ENCODE measurements at regions not wholly inside any gene's neighbourhood (a gene's known extent, or its start where the extent isn't known, plus 50 kb on each side); places are given as distances from the start of the nearest gene placed in this dataset.

DNA sequence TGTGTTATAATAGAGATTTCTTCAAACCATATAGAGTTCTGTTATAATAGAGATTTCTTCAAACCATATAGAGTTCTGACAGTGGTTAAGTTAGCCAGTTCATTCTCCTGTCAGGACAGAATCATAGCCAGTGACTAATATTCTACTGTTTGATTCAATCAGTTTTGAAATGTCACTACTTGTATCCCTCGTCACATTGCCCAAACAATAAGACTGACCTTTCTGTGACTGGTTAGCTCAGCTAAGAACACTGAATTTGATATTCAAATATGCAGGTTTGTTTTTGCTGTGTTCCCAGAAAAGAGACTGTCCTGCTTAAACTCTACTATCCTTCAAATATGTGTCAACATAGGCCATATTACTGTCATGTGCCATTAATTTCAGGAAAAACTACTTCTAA lies 74.4 kb downstream of the ALG10B start:
- TF ChIP-seq, protein P1, sequence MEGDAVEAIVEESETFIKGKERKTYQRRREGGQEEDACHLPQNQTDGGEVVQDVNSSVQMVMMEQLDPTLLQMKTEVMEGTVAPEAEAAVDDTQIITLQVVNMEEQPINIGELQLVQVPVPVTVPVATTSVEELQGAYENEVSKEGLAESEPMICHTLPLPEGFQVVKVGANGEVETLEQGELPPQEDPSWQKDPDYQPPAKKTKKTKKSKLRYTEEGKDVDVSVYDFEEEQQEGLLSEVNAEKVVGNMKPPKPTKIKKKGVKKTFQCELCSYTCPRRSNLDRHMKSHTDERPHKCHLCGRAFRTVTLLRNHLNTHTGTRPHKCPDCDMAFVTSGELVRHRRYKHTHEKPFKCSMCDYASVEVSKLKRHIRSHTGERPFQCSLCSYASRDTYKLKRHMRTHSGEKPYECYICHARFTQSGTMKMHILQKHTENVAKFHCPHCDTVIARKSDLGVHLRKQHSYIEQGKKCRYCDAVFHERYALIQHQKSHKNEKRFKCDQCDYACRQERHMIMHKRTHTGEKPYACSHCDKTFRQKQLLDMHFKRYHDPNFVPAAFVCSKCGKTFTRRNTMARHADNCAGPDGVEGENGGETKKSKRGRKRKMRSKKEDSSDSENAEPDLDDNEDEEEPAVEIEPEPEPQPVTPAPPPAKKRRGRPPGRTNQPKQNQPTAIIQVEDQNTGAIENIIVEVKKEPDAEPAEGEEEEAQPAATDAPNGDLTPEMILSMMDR (IDR thresholded peaks at IDR 0.05): no peak
- Histone ChIP-seq H3K4me1 (peaks cover 0 to 7% (median 0%) of the 10 kb centered on the region in 9 donors), H3K4me3 (no peak overlapping the region), H3K36me3 (no peaks in the 10 kb centered on the region), H3K9me3 (no peaks in the 10 kb centered on the region), H3K27ac (no peak overlapping the region), H3K27me3 (no peaks in the 10 kb centered on the region)
- no peak for DNase-seq
- WGBS, 2 donors: 51 to 52% methylated on average over 1 of the region's 1 CpG
- intact Hi-C loops (cut with DNase I): no loop called here
- ATAC-seq: no peak

GRCh38 chr12:38392554-38393144 lies 76.1 kb downstream of the ALG10B start:
- ATAC-seq (no peak), DNase-seq (no peak)
- H3K4me1 ChIP-seq: peaks cover 0 to 3% (median 0%) of the 10 kb centered on the region in 9 donors
- H3K4me3 ChIP-seq: no peak overlapping the region
- H3K27me3 ChIP-seq: no peaks in the 10 kb centered on the region
- intact Hi-C loops (cut with DNase I): no loop called here
- H3K9me3 ChIP-seq: peaks cover 0 to 16% (median 0%) of the 10 kb centered on the region in 11 donors
- no peak overlapping the region for H3K27ac ChIP-seq
- no peaks in the 10 kb centered on the region for H3K36me3 ChIP-seq
- TF ChIP-seq, protein P1 (IDR thresholded peaks at IDR 0.05): no peak
- WGBS, 2 donors: 63 to 70% methylated on average over 5 of the region's 5 CpGs

DNA sequence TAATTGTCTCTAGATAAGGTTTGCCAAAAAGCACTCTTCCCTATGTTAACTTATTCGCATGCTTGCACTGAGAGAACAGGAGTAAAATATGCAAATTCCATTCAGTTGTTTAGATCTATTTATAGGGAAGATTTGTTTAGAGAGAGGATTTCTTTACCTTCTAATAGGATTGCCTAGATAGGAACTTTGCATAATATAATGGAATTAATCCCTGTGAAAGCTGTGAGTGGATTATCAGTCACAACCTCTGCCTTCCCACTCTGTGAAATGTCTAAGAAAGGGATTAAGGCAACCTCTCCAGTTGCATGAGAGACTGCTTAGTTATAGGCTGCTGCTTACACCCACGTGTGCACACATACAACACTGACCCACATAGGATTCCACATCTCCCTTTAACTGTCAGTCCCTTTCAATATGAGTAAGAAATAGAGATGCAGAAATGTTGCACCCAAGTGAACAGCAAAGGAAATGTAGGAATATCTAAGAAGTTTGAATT lies 83.2 kb downstream of the ALG10B start:
- 60 to 78% methylated on average over 2 of the region's 2 CpGs for WGBS, 2 donors
- Histone ChIP-seq H3K27ac (no peak overlapping the region), H3K36me3 (no peaks in the 10 kb centered on the region), H3K4me1 (no peaks in the 10 kb centered on the region), H3K27me3 (no peaks in the 10 kb centered on the region), H3K4me3 (no peak overlapping the region), H3K9me3 (peaks cover 0 to 34% (median 0%) of the 10 kb centered on the region in 11 donors)
- ATAC-seq (no peak), DNase-seq (no peak)
- TF ChIP-seq, protein P1 (IDR thresholded peaks at IDR 0.05): no peak
- intact Hi-C loops (cut with DNase I): no loop called here

DNA sequence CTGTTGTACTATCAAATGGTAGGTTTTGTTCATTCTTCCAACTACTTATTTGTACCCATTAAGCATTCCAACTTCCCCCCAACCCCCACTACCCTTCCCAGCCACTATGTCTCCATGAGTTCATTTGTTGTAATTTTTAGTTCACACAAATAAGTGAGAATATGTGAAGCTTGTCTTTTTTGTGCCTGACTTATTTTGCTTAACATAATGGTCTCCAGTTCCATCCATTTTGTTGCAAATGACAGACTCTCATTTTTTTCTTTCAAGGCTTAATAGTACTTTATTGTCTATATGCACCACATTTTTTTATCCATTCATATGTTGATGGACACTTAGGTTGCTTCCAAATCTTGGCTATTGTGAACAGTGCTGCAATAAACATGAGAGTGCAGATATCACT lies 86.2 kb downstream of the ALG10B start:
- Histone ChIP-seq H3K4me1 (no peaks in the 10 kb centered on the region), H3K27ac (no peak overlapping the region), H3K9me3 (peaks cover 0 to 31% (median 4%) of the 10 kb centered on the region in 11 donors), H3K36me3 (no peaks in the 10 kb centered on the region), H3K4me3 (no peak overlapping the region), H3K27me3 (no peaks in the 10 kb centered on the region)
- intact Hi-C loops (cut with DNase I): no loop called here
- ATAC-seq (no peak), DNase-seq (no peak)
- TF ChIP-seq, protein P1 (IDR thresholded peaks at IDR 0.05): no peak

All from heart right ventricle (tissue), 16 donors.